IPS-18a (cell line): ENCODE measurements at regions not wholly inside any gene's neighbourhood (a gene's known extent, or its start where the extent isn't known, plus 50 kb on each side); places are given as distances from the start of the nearest gene placed in this dataset.
"Not testable (repeated sequence)": the region's sequence is repeated elsewhere in the genome, so short reads cannot be mapped to it uniquely, and the experiment has no call there.

Source experiments
- H3K27ac ChIP-seq: one replicate; pipeline ENCODE4 v1.5.1; 2013; ENCODE audit warnings: low read length
- H3K27me3 ChIP-seq: one replicate; pipeline ENCODE4 v1.6.1; 2013; ENCODE audit warnings: mild to moderate bottlenecking, low read length; ENCODE audit not compliant: control insufficient read depth, insufficient read depth
- H3K36me3 ChIP-seq: one replicate; pipeline ENCODE4 v1.6.1; 2013; ENCODE audit warnings: low read depth, low read length; ENCODE audit not compliant: control insufficient read depth
- H3K4me1 ChIP-seq: one replicate; pipeline ENCODE4 v1.6.1; 2013; ENCODE audit warnings: low read depth, low read length; ENCODE audit not compliant: control insufficient read depth
- H3K4me3 ChIP-seq: one replicate; pipeline ENCODE4 v1.5.1; 2013; ENCODE audit warnings: low read length
- H3K9ac ChIP-seq: one replicate; pipeline ENCODE4 v1.6.1; 2013; ENCODE audit warnings: mild to moderate bottlenecking, low read length, moderate library complexity
- H3K9me3 ChIP-seq: one replicate; pipeline ENCODE4 v1.6.1; 2013; ENCODE audit warnings: low read depth, low read length; ENCODE audit not compliant: control insufficient read depth

DNA sequence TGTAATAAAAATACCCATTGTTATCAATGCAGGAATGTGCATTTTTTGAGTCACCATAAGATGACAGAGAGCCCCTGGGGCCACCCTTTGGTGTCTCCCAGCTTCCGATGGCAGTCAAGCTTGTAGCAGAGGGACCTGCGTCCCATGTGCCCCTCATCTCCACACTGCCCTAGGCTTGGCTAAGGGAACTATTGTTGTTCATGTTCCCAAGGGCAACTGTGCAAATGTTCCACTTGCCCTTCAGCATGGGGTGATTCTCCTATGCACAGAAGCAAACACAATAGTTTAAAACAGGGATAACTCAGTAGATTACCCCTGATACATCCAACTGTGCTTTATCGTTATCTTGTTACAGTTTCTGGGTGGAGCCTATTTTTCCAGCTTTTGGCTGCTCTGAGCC lies 342.0 kb downstream of the CNTNAP3B start:
- not testable (repeated sequence) for H3K27me3 ChIP-seq, H3K36me3 ChIP-seq, H3K9me3 ChIP-seq, H3K4me1 ChIP-seq, H3K9ac ChIP-seq, H3K4me3 ChIP-seq, H3K27ac ChIP-seq

DNA sequence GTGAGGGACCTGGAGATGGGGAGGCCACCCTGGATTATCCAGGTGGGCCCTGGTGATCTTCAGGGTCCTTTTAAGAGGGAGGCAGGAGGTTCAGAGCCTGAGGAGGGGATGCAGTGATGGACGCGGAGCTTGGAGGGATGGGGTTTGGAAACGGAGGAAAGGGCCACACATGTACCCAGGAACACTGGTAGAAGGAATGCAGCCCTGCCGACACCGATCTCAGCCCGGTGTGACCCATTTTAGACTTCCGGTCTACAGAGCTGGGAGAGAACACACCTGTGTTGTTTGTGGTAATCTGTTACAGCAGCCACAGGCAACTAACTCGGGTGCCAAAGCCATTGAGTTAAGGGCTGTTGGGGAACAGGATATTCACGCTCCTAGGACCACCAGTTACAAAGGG lies 345.2 kb downstream of the CNTNAP3B start:
- H3K9me3 ChIP-seq, H3K36me3 ChIP-seq, H3K9ac ChIP-seq, H3K27me3 ChIP-seq, H3K4me1 ChIP-seq, H3K27ac ChIP-seq, H3K4me3 ChIP-seq: not testable (repeated sequence)

DNA sequence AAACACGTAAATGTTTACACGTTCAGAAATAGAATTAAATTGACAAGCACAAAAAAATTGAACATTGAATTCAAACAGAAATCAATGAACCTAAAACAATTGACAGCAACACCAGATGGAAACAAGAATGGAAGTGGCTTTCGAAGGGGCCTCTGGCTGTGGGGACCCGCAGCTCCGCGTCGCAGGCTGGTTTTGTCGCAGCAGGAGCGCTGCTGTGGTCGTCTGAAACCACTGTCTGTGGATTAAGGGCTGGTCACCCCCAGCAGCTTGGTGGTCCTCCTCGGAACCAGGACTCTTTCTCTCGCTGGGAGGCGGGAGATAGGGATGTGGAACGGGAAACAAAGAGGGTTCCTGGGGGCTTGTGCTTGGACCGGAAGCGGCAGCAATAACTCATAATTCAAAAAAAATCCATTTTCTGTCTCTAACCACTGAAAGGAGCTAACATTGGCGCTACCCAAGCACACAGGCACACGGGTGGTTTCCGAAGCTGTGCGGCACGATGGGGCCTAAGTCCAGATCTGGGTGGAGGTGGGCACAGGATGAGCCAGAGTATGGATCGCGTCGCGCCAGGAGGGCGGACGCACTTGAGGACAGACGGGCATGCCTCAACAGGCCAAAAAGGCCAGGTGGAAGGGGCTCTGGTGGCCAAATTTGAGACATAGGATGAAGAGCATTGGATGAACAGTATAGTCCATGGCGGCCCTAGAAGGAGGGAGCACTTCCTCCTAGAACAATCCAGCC lies 346.0 kb downstream of the CNTNAP3B start:
- not testable (repeated sequence) for H3K9me3 ChIP-seq, H3K36me3 ChIP-seq, H3K9ac ChIP-seq, H3K4me1 ChIP-seq, H3K27ac ChIP-seq, H3K4me3 ChIP-seq, H3K27me3 ChIP-seq

DNA sequence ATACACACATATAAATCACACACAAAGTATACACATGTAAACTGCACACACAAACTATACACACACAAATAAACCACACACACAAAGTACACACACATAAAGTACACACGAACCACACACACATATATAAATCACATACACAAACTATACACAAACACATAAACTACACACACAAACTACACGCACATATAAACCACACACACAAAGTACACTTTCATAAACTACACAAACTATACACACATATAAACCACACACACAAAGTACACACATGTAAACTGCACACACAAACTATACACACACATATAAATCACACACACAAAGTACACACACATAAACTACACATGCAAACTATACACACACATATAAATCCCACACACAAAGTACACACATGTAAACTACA lies 347.3 kb downstream of the CNTNAP3B start:
- H3K27me3 ChIP-seq, H3K9ac ChIP-seq, H3K27ac ChIP-seq, H3K36me3 ChIP-seq, H3K4me1 ChIP-seq, H3K4me3 ChIP-seq, H3K9me3 ChIP-seq: not testable (repeated sequence)

DNA sequence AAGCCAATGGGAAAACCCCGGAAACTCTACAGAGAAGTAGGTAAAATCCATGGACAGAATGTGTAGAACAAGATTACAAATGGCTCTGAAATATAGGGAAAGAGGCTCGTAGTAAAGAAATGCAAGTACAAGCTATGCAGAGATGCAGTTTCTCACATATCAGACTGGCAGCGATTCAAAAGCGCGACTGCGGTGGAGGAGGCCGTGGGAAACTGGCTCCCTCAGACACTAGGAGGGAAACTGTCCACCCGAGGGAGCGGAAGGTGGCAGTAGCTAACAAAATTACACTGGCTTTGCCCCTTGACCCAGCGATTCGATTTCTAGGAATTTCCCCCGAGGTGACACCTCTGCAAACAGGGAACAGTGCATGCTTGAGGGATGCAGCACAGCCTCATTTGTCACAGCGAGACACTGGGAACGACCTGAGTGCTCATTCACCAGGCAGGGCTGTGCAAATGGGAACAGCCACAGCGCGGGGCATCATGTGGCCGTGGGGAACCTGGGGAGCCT lies 349.3 kb downstream of the CNTNAP3B start:
- H3K4me1 ChIP-seq, H3K4me3 ChIP-seq, H3K36me3 ChIP-seq, H3K9me3 ChIP-seq, H3K9ac ChIP-seq, H3K27me3 ChIP-seq, H3K27ac ChIP-seq: not testable (repeated sequence)

DNA sequence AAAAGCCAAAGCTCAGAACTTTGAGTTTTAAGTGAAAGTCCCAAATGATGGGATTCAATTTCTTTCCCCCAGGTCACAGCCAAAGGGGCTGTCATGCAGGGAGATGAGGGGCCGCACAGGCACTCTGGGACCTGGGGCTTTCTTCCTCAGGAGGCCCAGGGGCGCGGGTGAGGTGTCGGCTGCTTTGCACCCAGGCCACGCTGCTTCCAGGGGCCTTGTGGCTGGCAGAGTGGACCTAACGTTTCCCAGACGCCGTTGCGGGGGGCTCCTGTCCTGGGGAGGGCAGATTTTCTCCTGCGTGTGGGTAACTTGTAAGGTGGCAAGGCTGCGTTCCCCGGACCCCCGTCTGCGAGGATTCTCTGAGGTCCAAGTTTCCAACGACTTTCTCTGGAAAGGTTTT lies 350.0 kb downstream of the CNTNAP3B start:
- not testable (repeated sequence) for H3K9ac ChIP-seq, H3K4me1 ChIP-seq, H3K36me3 ChIP-seq, H3K9me3 ChIP-seq, H3K27me3 ChIP-seq, H3K27ac ChIP-seq, H3K4me3 ChIP-seq

DNA sequence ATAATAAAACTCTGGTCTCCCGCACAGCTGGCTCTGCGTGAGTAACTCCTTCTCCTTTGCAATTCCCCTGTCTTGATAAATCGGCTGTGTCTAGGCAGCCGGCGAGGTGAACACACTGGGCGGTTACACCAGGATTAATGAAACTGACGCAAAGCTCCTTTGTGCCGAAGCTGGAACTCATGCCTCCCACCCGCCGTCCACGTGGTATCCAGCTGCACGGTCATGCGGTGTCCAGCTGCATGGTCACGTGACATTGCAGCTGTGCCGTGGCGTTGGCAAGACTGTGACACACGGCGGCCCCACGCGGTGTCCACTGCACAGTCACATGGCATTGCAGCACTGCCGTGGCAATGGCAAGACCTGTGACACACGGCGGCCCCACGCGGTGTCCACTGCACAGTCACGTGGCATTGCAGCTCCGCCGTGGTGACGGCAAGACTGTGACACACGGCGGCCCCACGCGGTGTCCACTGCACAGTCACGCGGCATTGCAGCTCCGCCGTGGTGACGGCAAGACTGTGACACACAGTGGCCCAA lies 350.6 kb downstream of the CNTNAP3B start:
- not testable (repeated sequence) for H3K9ac ChIP-seq

DNA sequence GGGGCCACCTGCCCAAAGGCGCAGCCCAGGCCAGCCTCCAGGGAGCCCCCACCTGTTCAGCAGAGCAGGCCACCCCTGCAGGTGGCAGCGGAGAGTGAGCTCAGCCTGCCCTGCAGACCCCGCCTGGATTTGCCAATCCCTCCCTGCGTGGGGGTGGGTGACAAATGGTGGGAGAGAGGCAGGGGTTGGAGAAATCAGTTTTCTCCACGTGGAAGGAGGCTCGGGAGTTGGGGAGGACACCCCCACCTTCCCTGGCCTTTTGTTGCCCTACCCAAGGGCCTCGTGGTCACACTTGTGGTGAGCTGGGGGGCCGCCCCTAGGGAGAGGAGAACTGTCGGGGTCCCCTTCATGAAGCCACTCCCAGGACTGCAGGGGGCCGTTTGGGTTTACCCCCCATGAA lies 351.7 kb downstream of the CNTNAP3B start:
- not testable (repeated sequence) for H3K9me3 ChIP-seq, H3K27me3 ChIP-seq, H3K9ac ChIP-seq, H3K4me1 ChIP-seq, H3K36me3 ChIP-seq, H3K4me3 ChIP-seq, H3K27ac ChIP-seq

More for the DNA sequence above, 350.6 kb downstream of the CNTNAP3B start:
- not testable (repeated sequence) for H3K4me1 ChIP-seq, H3K36me3 ChIP-seq, H3K27ac ChIP-seq, H3K4me3 ChIP-seq, H3K9me3 ChIP-seq, H3K27me3 ChIP-seq

DNA sequence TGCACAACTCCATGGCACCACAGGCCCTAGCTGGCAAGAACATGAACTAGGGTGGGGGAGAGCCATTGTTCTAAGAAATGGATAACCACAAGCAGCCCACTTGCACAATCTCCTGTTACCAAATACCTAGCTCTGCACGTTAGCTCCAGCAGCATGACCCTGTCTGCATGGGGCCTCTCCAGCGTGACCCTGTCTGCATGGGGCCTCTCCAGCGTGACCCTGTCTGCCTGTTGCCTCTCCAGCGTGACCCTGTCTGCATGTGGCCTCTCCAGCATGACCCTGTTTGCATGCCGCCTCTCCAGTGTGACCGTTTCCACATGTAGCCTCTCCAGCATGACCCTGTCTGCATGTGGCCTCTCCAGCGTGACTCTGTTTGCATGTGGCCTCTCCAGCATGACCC lies 356.7 kb downstream of the CNTNAP3B start:
- H3K9ac ChIP-seq, H3K27me3 ChIP-seq, H3K4me1 ChIP-seq, H3K9me3 ChIP-seq, H3K4me3 ChIP-seq, H3K36me3 ChIP-seq, H3K27ac ChIP-seq: not testable (repeated sequence)

DNA sequence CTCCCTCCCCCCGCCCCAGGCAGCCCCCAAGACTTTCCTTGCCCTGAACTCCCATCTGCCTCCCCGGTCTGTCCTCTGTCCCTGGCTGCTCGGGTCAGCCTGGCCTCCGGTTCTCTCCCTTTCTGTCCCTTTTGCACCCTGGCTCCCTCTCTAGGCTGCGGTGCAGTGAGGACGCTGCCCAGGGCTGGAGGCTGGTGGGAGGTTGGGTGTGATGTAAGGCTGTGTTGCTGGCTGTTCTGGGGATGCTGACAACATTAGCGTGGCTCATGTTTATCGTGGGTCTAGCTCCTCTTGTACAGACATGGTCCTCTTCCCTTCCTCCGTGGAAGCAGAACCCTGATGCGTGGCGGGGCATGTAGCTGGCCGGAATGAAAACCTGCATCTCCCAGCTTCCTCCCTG lies 357.5 kb downstream of the CNTNAP3B start:
- H3K27ac ChIP-seq, H3K4me1 ChIP-seq, H3K36me3 ChIP-seq, H3K4me3 ChIP-seq, H3K9ac ChIP-seq, H3K27me3 ChIP-seq, H3K9me3 ChIP-seq: not testable (repeated sequence)

DNA sequence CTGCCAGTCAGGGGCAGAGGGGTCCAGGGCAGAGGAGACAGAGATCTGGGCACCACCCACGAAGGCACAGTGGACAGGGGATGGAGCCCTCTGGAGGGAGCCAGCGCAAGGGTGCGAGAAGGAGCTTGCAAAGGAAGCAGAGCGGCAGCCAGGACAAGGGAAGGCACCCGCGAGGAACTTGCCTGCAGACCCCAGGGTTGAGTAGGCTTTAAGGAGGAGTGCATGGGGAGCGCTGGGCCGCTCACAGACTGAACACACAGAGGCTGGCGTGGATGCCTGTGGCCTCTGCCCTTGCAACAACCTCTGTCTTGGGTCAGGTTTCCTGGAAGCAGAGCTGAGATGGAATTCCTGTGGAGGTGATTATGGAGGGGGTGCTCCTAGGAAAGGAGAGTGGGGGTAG lies 374.4 kb downstream of the CNTNAP3B start:
- H3K9ac ChIP-seq, H3K36me3 ChIP-seq, H3K4me1 ChIP-seq, H3K27ac ChIP-seq, H3K27me3 ChIP-seq, H3K4me3 ChIP-seq, H3K9me3 ChIP-seq: not testable (repeated sequence)

DNA sequence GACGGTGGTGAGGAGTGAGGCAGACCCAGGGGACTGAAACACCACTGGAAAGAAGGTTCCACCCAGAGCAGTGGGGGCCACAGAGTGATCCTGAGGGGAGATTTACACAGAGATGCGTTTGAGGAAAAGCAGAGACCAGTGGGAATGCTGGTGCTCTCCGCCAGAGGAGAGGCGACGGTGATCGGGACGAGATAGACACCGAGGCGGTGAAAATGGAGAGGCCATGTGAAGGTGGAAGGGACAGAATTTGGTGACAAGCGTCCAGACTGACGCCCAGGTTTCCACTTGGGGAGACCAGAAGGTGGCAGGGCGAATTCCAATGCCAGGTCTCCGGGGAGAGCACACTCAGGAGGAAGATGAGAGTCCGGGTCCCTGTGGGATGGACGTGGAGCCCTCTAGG lies 374.8 kb downstream of the CNTNAP3B start:
- H3K27ac ChIP-seq, H3K9me3 ChIP-seq, H3K9ac ChIP-seq, H3K4me3 ChIP-seq, H3K4me1 ChIP-seq, H3K27me3 ChIP-seq, H3K36me3 ChIP-seq: not testable (repeated sequence)
